Right lobe of liver (tissue), 6 donors: ENCODE measurements at regions not wholly inside any gene's neighbourhood (a gene's known extent, or its start where the extent isn't known, plus 50 kb on each side); places are given as distances from the start of the nearest gene placed in this dataset.
A peak's percentile ranks its signal among the peaks of the same experiment; 100 is the strongest.

Experiments used
- ATAC-seq, 4 donors: fragments of 200-7000 bp; cut with Tn5 transposase; one replicate each; pipeline ENCODE4 v1.9.1; 2020; ENCODE audit warnings: mild to moderate bottlenecking in 4 of 4, moderate library complexity in 4 of 4
- DNase-seq, 3 donors: peaks; one replicate each; pipeline ENCODE4 v3.0.0-alpha.2; 2020
- H3K27ac ChIP-seq, 3 donors: fragments of 200-600 bp; one replicate each; pipeline ENCODE4 v1.8.0; 2022
- H3K27me3 ChIP-seq, 2 donors: fragments of 200-600 bp; one replicate each; pipeline ENCODE4 v1.8.0; 2022
- H3K36me3 ChIP-seq, 4 donors: fragments of 200-600 bp; sonication (generic) in 1 of 4; one replicate each; pipeline versions ENCODE4 v1.5.1 to v1.8.0; 2017 to 2022; ENCODE audit warnings: control low read depth in 1 of 4
- H3K4me1 ChIP-seq, 4 donors: fragments of 200-600 bp; sonication (generic) in 1 of 4; one replicate each; pipeline versions ENCODE4 v1.5.1 to v1.8.0; 2017 to 2022; ENCODE audit warnings: control low read depth in 1 of 4
- H3K4me3 ChIP-seq, 3 donors: fragments of 200-600 bp; one replicate each; pipeline ENCODE4 v1.8.0; 2022
- H3K9me3 ChIP-seq, 4 donors: fragments of 200-600 bp; sonication (generic) in 1 of 4; one replicate each; pipeline versions ENCODE4 v1.5.1 to v1.8.0; 2017 to 2022; ENCODE audit warnings: control low read depth in 1 of 4
- POLR2A ChIP-seq: fragments of 450-650 bp; IDR thresholded peaks from one replicate; pipeline ENCODE4 v1.6.1; 2017; ENCODE audit warnings: antibody characterized with exemption, mild to moderate bottlenecking
- WGBS: methylation state at CpG from one replicate; pipeline ENCODE4 v1.1.6; 2018; ENCODE audit warnings: low coverage, low lambda C conversion rate; ENCODE audit not compliant: insufficient coverage; ENCODE audit errors: missing lambda C conversion rate; 5-methylcytosine and 5-hydroxymethylcytosine counted together
- intact Hi-C, 2 donors: fragments of 100-400 bp; cut with DNase I; formaldehyde crosslinking; loops; one replicate each; pipeline versions ENCODE4 v1.11.2 to v1.14.1; 2022
- TF ChIP-seq, protein P1 (sequence below), 4 donors: fragments of 200-600 bp in 3 of 4; fragments of 450-650 bp in 1 of 4; IDR thresholded peaks; one replicate each; pipeline versions ENCODE4 v1.5.1 to v1.8.0; 2016 to 2022; ENCODE audit warnings: antibody characterized with exemption in 4 of 4, mild to moderate bottlenecking in 2 of 4
- donor health status: DM: no; HTN: yes; CAD: no.
- donor health status: DM: no; HTN: no; CAD: no.
- donor health status: DM: no; HTN: no; CAD: no.
- donor health status: DM: no; HTN: yes; CAD: no.
- donor health status: DM: no; HTN: yes; CAD: no.

DNA sequence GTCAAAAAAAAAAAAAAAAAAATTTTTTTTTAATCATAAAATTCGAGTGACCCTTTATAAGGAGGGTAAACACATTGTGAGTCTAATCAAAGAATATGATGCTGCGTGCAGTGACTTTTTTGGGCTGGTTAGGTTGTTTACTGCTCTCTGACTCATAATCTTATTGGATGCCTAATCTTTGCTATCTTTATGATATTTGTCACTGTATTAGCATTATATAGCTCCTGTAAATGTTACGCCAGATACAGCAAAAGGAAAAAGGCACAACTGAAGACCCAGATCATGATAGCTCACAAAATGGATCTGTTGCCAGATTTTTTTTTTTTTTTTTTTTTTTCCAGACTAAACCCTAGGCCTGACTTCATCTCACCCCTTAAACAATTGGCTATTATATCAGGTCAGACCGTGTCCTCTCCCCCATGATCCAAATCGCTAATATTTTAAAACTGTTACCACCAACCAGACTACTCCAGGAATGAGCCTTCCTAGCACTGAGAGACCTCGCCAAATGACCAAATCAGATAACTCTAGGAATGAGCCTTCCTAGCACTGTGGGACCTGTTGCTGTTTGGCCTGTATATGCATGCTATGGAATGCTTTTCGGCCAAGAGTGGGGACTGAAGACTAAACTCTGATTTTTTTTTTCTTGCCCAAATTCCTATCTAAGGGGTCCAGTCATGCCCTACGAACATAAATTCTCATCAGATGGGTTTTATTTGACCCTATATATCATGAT, 131.7 kb upstream of the MYO10 start:
- H3K27me3 ChIP-seq = no peaks in the 10 kb centered on the region
- intact Hi-C loops = no loop called here
- WGBS = 73% methylated on average over 8 of the region's 8 CpGs
- no peaks in the 10 kb centered on the region for H3K4me1 ChIP-seq
- H3K27ac ChIP-seq = no peak overlapping the region
- DNase-seq (no peak), ATAC-seq (no peak)
- H3K4me3 ChIP-seq = no peak overlapping the region
- H3K9me3 ChIP-seq = no peaks in the 10 kb centered on the region
- H3K36me3 ChIP-seq = no peaks in the 10 kb centered on the region
- no peak for TF ChIP-seq POLR2A
- TF ChIP-seq, protein P1, sequence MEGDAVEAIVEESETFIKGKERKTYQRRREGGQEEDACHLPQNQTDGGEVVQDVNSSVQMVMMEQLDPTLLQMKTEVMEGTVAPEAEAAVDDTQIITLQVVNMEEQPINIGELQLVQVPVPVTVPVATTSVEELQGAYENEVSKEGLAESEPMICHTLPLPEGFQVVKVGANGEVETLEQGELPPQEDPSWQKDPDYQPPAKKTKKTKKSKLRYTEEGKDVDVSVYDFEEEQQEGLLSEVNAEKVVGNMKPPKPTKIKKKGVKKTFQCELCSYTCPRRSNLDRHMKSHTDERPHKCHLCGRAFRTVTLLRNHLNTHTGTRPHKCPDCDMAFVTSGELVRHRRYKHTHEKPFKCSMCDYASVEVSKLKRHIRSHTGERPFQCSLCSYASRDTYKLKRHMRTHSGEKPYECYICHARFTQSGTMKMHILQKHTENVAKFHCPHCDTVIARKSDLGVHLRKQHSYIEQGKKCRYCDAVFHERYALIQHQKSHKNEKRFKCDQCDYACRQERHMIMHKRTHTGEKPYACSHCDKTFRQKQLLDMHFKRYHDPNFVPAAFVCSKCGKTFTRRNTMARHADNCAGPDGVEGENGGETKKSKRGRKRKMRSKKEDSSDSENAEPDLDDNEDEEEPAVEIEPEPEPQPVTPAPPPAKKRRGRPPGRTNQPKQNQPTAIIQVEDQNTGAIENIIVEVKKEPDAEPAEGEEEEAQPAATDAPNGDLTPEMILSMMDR (IDR thresholded peaks at IDR 0.05) = no peak

- WGBS = 43% methylated on average over 8 of the region's 13 CpGs
- TF ChIP-seq, protein P1 (IDR thresholded peaks at IDR 0.05) = no peak
- no peak for TF ChIP-seq POLR2A
- ATAC-seq = peak in 1 of 4 donors; percentile 37
- H3K9me3 ChIP-seq = no peaks in the 10 kb centered on the region
- no peak overlapping the region for H3K4me3 ChIP-seq
- H3K27me3 ChIP-seq = no peaks in the 10 kb centered on the region
- H3K4me1 ChIP-seq = no peaks in the 10 kb centered on the region
- no peaks in the 10 kb centered on the region for H3K36me3 ChIP-seq
- intact Hi-C loops = no loop called here
- no peak for DNase-seq
- no peak overlapping the region for H3K27ac ChIP-seq
Measured at GRCh38 chr5:17069995-17070511, 134.0 kb upstream of the MYO10 start.

- Histone ChIP-seq H3K4me1 (no peaks in the 10 kb centered on the region), H3K36me3 (no peaks in the 10 kb centered on the region), H3K27ac (no peak overlapping the region), H3K4me3 (no peak overlapping the region), H3K27me3 (no peaks in the 10 kb centered on the region), H3K9me3 (no peaks in the 10 kb centered on the region)
- DNase-seq = no peak
- intact Hi-C loops = no loop called here
- TF ChIP-seq, protein P1 (IDR thresholded peaks at IDR 0.05) = no peak
- TF ChIP-seq POLR2A = no peak
- 33% methylated on average over 6 of the region's 6 CpGs for WGBS
- peak in 2 of 4 donors; percentile 26 to 59 for ATAC-seq
Measured at GRCh38 chr5:17070647-17071046, 134.6 kb upstream of the MYO10 start.

GRCh38 chr5:17075236-17075635, 139.1 kb upstream of the MYO10 start:
- Histone ChIP-seq H3K4me1 (no peaks in the 10 kb centered on the region), H3K27me3 (no peaks in the 10 kb centered on the region), H3K9me3 (no peaks in the 10 kb centered on the region), H3K27ac (no peak overlapping the region), H3K4me3 (no peak overlapping the region), H3K36me3 (no peaks in the 10 kb centered on the region)
- intact Hi-C loops = no loop called here
- 47% methylated on average over 4 of the region's 4 CpGs for WGBS
- no peak for TF ChIP-seq POLR2A
- TF ChIP-seq, protein P1 (IDR thresholded peaks at IDR 0.05) = no peak
- ATAC-seq (no peak), DNase-seq (no peak)
